Esophagus squamous epithelium (tissue), 4 donors: ENCODE measurements at regions not wholly inside any gene's neighbourhood (a gene's known extent, or its start where the extent isn't known, plus 50 kb on each side); places are given as distances from the start of the nearest gene placed in this dataset.

Experiments
- CTCF ChIP-seq, 6 experiments: fragments of 450-650 bp in 4 of 6; fragments of 200-600 bp in 2 of 6; sonication (generic) in 2 of 6; IDR thresholded peaks; one replicate each; pipeline ENCODE4 v1.5.1; 2016 to 2019; ENCODE audit warnings: antibody characterized with exemption in 6 of 6, mild to moderate bottlenecking in 4 of 6, moderate library complexity in 4 of 6
- POLR2A ChIP-seq, 4 donors: fragments of 450-650 bp; IDR thresholded peaks; one replicate each; pipeline ENCODE4 v1.6.1; 2017; ENCODE audit warnings: antibody characterized with exemption in 4 of 4, mild to moderate bottlenecking in 4 of 4, moderate library complexity in 3 of 4

GRCh38 chr15:61702224-61703020, 357.8 kb downstream of the VPS13C start:
- TF ChIP-seq CTCF (IDR thresholded peaks at IDR 0.05) (peak in 2 of 6 experiments; percentile 32 to 52), POLR2A (IDR thresholded peaks at IDR 0.05) (no peak)
